Lower leg skin (tissue), 4 donors: ENCODE measurements at regions not wholly inside any gene's neighbourhood (a gene's known extent, or its start where the extent isn't known, plus 50 kb on each side); places are given as distances from the start of the nearest gene placed in this dataset.

Experiments used
- DNase-seq, 2 donors: peaks; one replicate each; pipeline ENCODE4 v3.0.0-alpha.2; 2019; ENCODE audit warnings: low spot score in 2 of 2
- H3K4me3 ChIP-seq: fragments of 200-600 bp; sonication (generic); 2 replicates; pipeline ENCODE4 v1.5.1; 2017; ENCODE audit warnings: mild to moderate bottlenecking, low read depth; ENCODE audit not compliant: poor library complexity, severe bottlenecking
- CTCF ChIP-seq, 3 donors: fragments of 450-650 bp; IDR thresholded peaks; one replicate each; pipeline ENCODE4 v1.5.1; 2016; ENCODE audit warnings: antibody characterized with exemption in 3 of 3, mild to moderate bottlenecking in 3 of 3, moderate library complexity in 2 of 3
- POLR2A ChIP-seq, 2 donors: fragments of 450-650 bp; IDR thresholded peaks; one replicate each; pipeline ENCODE4 v1.6.1; 2016 to 2017; ENCODE audit warnings: antibody characterized with exemption in 2 of 2, mild to moderate bottlenecking in 1 of 2, moderate library complexity in 1 of 2
- WGBS, 2 donors: methylation state at CpG; one replicate each; pipeline ENCODE4 v1.1.5; 2018; 5-methylcytosine and 5-hydroxymethylcytosine counted together
- intact Hi-C: fragments of 100-400 bp; cut with DNase I; formaldehyde crosslinking; loops from one replicate; pipeline ENCODE4 v1.15.0; 2023; ENCODE audit warnings: low total_unique reads

- TF ChIP-seq POLR2A (IDR thresholded peaks at IDR 0.05): no peak
- no peak for TF ChIP-seq CTCF (IDR thresholded peaks at IDR 0.05)
- no peak overlapping the region for H3K4me3 ChIP-seq
- no peak for DNase-seq
- intact Hi-C loops: no loop called here
- 72 to 74% methylated on average over 10 of the region's 10 CpGs for WGBS, 2 donors
Measured at GRCh38 chr7:26507108-26507987, 215.7 kb downstream of the SNX10 start.

DNA sequence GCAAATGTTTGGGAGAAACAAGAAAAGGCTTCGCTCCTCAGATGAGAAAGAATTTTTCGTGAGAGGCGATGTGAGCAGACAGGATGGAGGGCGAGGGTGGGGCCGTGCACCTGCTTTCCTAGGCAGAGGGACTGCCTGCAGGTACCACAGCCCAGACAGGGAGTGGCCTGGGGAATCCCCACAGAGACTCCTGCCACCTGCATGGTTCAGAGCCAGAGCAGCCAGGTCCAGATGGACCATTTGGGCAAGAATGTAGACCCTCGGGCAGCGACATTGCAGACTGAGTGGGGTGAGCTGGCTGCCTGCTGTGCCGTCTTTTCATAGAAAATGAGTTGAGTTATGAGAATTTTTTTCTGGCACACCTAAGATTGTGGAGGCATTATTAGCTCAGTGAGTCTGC, 216.8 kb downstream of the SNX10 start:
- H3K4me3 ChIP-seq: no peak overlapping the region
- no peak for DNase-seq
- TF ChIP-seq CTCF (IDR thresholded peaks at IDR 0.05): no peak
- no peak for TF ChIP-seq POLR2A (IDR thresholded peaks at IDR 0.05)
- WGBS, 2 donors: 47 to 59% methylated on average over 8 of the region's 8 CpGs
- intact Hi-C loops: loop anchor here (2.0 kb wide), 1 partner anchor 24 kb away; no protein-coding TSS in a partner anchor

- 58 to 59% methylated on average over 5 of the region's 5 CpGs for WGBS, 2 donors
- TF ChIP-seq CTCF (IDR thresholded peaks at IDR 0.05): no peak
- TF ChIP-seq POLR2A (IDR thresholded peaks at IDR 0.05): no peak
- H3K4me3 ChIP-seq: no peak overlapping the region
- intact Hi-C loops: loop anchor here (2.0 kb wide), 1 partner anchor 24 kb away; no protein-coding TSS in a partner anchor
- DNase-seq: no peak
Measured at GRCh38 chr7:26508917-26509316, 217.3 kb downstream of the SNX10 start.

- intact Hi-C loops: no loop called here
- H3K4me3 ChIP-seq: no peak overlapping the region
- DNase-seq: no peak
- 86 to 87% methylated on average over 5 of the region's 5 CpGs for WGBS, 2 donors
- TF ChIP-seq POLR2A (IDR thresholded peaks at IDR 0.05): no peak
- TF ChIP-seq CTCF (IDR thresholded peaks at IDR 0.05): no peak
Measured at GRCh38 chr7:26510231-26510957, 218.7 kb downstream of the SNX10 start.

- TF ChIP-seq POLR2A (IDR thresholded peaks at IDR 0.05) (no peak), CTCF (IDR thresholded peaks at IDR 0.05) (no peak)
- intact Hi-C loops: no loop called here
- no peak overlapping the region for H3K4me3 ChIP-seq
- 52 to 64% methylated on average over 6 of the region's 6 CpGs for WGBS, 2 donors
- DNase-seq: no peak
Measured at GRCh38 chr7:26511866-26512265, 220.2 kb downstream of the SNX10 start.
